ENCODE measurements at regions not wholly inside any gene's neighbourhood (a gene's known extent, or its start where the extent isn't known, plus 50 kb on each side); places are given as distances from the start of the nearest gene placed in this dataset.
A peak's percentile ranks its signal among the peaks of the same experiment; 100 is the strongest.

DNA sequence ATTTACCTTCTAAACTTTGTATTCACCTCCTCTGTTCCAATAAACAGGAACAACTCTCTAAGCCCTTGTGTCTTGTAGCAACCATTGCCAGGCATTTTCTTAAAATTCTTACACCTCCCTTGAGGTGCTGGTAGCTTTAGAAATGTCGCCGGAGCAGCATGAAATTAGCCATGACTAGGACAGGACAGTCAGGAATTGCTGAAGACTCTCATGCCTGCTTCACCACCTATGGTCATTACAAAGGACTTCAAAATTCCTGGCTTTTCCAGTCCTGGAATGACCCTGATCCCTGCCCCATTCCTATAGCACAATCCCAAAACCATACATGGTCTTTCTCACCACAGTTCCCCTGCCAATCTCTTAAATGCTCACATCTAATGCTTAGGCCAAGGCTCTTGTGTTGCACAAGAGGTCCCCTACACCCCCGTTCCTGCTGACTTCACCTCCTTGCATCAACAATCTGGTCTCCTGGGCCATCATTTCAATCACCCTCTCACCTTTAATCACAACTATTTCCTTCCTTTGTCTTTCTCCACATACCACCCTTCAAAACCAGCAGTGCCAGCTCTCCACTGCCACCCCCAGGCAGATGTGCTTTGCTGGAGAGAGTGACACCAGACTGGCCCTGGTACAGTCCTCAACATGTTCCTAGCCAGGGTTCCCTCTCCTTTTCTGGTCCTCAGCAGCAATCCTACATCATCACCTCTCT is 113.2 kb upstream of the TJP1 start:
- H3K4me3 ChIP-seq (ENCODE audit: low read depth, low read length): peak overlapping the region; percentile 0; the same call in 1 of the 2 replicates
- H3K27ac ChIP-seq (ENCODE audit: low read depth, low read length): peak overlapping the region; percentile 88
- H3K79me2 ChIP-seq (ENCODE audit: control insufficient read depth, insufficient read depth, low read length, unreplicated experiment): no peaks in the 10 kb centered on the region
- H3K27me3 ChIP-seq (ENCODE audit: insufficient read depth, low read length): no peaks in the 10 kb centered on the region
- peaks cover 63% of the 10 kb centered on the region for H3K4me1 ChIP-seq (ENCODE audit: control insufficient read depth, insufficient read depth, low read length, unreplicated experiment)
- peak overlapping the region; percentile 3 for H2AFZ ChIP-seq (ENCODE audit: low read length, unreplicated experiment)
- no peaks in the 10 kb centered on the region for H3K36me3 ChIP-seq (ENCODE audit: insufficient read depth, low read length)

DNA sequence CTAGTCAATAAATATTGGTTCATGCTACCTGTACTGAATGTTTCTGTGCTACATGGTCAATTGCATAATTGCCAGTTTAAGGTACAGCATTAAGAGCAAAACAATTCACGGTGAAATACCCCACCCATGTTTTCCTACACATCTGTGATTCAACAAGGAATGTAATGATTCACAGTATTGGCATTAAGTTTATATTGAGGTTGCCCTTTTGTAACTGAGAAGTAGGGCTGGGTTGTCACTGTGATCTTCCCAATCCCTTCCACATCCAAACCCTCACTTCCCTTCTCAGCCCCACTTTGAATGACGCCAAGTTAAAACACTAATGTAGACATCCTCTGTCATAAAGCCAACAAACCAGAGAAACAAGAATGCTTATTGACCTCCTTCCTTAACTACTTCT is 112.0 kb upstream of the TJP1 start:
- Histone ChIP-seq H3K36me3 (ENCODE audit: insufficient read depth, low read length) (no peaks in the 10 kb centered on the region), H3K4me1 (ENCODE audit: control insufficient read depth, insufficient read depth, low read length, unreplicated experiment) (peaks cover 60% of the 10 kb centered on the region), H3K27me3 (ENCODE audit: insufficient read depth, low read length) (no peaks in the 10 kb centered on the region), H3K27ac (ENCODE audit: low read depth, low read length) (peak overlapping the region; percentile 88), H3K79me2 (ENCODE audit: control insufficient read depth, insufficient read depth, low read length, unreplicated experiment) (no peaks in the 10 kb centered on the region), H3K4me3 (ENCODE audit: low read depth, low read length) (peak overlapping the region; percentile 10; the same call in 1 of the 2 replicates), H2AFZ (ENCODE audit: low read length, unreplicated experiment) (no peak overlapping the region)

DNA sequence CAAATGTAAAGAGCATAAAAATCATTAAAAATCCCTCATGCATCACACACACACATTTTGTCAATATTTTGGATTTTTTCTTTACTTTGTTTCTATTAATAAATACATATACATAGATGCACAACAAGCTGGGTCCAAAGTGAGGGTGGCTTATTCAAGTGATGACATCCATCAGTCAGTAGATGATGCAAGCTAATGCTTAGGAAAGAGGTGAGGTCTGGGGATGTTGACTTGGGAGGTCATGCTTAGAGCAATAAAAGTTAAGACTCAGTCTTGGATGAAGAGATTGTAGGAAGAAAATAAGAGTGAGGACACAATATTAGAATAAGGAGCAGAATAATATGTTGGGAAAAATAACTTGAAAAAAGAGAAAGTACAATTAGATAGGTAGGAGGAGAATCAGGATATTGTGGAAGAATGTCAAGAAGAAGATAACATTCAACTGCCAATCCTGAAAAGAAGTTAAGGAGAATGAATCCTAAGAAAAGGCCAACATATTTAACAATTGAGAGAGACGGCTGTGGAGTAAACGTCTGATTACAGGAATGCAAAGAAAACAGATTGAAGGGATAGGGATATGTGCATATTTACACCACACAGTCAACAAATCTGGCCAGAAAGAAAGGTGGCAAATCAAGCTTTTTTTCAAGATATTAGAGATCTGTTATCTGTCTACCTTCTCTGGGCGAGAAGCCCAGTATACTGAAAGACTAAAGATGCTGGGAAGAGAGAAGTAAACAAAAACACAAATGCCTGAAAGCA is 111.0 kb upstream of the TJP1 start:
- H2AFZ ChIP-seq (ENCODE audit: low read length, unreplicated experiment): peak overlapping the region; percentile 0

DNA sequence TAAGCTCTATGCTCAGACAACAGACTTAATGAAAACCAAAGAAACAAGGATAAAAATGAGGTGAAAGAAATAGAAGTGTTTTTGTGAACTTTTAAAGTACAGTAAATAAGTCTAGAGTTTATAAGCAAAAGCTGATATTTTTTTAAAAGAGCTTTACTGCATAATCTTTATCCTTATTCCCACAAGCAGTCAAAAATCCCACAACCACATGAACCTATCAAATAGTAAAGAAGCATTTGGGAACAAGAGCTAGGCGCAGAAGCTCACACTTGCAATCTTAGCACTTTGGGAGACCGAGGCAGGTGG is 103.8 kb upstream of the TJP1 start:
- H3K27me3 ChIP-seq (ENCODE audit: insufficient read depth, low read length): no peaks in the 10 kb centered on the region
- H3K4me3 ChIP-seq (ENCODE audit: low read depth, low read length): no peak overlapping the region
- H2AFZ ChIP-seq (ENCODE audit: low read length, unreplicated experiment): no peak overlapping the region
- H3K36me3 ChIP-seq (ENCODE audit: insufficient read depth, low read length): no peaks in the 10 kb centered on the region
- H3K4me1 ChIP-seq (ENCODE audit: control insufficient read depth, insufficient read depth, low read length, unreplicated experiment): peaks cover 24% of the 10 kb centered on the region
- no peaks in the 10 kb centered on the region for H3K79me2 ChIP-seq (ENCODE audit: control insufficient read depth, insufficient read depth, low read length, unreplicated experiment)
- no peak overlapping the region for H3K27ac ChIP-seq (ENCODE audit: low read depth, low read length)

More for the DNA sequence above, 111.0 kb upstream of the TJP1 start:
- Histone ChIP-seq H3K79me2 (ENCODE audit: control insufficient read depth, insufficient read depth, low read length, unreplicated experiment) (no peaks in the 10 kb centered on the region), H3K4me3 (ENCODE audit: low read depth, low read length) (no peak overlapping the region), H3K27ac (ENCODE audit: low read depth, low read length) (peak overlapping the region; percentile 88), H3K36me3 (ENCODE audit: insufficient read depth, low read length) (no peaks in the 10 kb centered on the region), H3K27me3 (ENCODE audit: insufficient read depth, low read length) (no peaks in the 10 kb centered on the region), H3K4me1 (ENCODE audit: control insufficient read depth, insufficient read depth, low read length, unreplicated experiment) (peaks cover 50% of the 10 kb centered on the region)

DNA sequence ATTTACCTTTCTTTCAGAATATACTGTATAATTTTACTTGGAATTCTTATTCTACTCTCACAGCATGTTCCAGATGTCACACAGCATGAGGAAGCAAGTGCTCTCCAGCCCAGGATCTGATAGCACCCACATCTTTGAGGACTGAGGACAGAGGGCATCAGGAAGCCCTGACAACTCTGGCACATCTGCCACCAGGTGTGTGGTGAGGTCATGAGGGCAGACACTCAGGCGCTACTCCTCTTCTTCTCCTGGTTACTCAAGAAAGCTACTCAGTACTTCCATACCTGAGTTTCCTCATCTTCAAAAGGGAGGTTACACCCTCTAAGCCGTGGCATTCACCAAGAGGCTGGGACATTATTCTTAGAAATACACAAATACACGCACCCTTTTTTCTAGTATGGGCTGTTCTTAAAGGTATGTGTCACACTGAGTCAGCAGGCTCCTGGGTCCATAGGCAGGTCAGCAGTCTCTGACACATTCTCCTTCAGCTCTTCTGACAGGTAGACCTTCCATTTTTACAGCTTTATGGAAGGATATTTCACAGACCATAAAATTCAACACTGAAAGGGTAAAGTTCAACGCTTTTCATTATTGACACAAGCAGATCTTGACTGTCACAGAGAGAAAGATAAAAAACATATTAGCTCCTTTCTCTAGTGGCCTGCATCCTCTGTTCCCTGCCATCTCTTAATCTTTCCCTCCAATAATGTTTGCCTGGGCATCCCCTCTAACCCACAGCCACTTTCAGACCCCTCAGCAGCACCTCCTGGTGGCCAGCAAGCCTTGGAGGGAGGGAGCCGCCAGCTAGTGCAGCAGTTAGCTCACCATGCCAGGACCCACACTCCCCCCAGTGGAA is 103.2 kb upstream of the TJP1 start:
- Histone ChIP-seq H3K27me3 (ENCODE audit: insufficient read depth, low read length) (no peaks in the 10 kb centered on the region), H3K27ac (ENCODE audit: low read depth, low read length) (peak overlapping the region; percentile 17; the same call in 1 of the 2 replicates), H3K4me1 (ENCODE audit: control insufficient read depth, insufficient read depth, low read length, unreplicated experiment) (peaks cover 29% of the 10 kb centered on the region), H2AFZ (ENCODE audit: low read length, unreplicated experiment) (no peak overlapping the region), H3K36me3 (ENCODE audit: insufficient read depth, low read length) (no peaks in the 10 kb centered on the region), H3K4me3 (ENCODE audit: low read depth, low read length) (no peak overlapping the region), H3K79me2 (ENCODE audit: control insufficient read depth, insufficient read depth, low read length, unreplicated experiment) (no peaks in the 10 kb centered on the region)

DNA sequence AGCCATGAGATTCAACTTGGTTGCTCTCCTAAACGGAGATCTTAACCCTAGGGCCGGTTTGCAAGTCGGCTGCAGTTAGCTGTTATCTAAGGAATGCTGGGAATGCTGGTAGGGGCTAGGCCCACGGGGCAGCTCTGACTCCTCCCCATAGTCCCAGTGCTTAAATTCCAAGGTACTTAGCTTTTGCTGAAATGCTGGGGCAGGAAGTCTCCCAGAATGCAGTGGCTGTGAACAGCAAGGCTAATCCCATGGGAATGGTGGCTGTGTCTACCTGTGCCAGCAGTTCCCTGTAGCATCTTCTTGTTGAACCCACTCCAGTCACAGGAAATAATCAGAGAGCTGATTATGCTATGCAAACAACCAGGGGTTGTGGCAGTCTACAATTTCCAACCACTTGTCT is 102.5 kb upstream of the TJP1 start:
- H2AFZ ChIP-seq (ENCODE audit: low read length, unreplicated experiment): no peak overlapping the region
- no peaks in the 10 kb centered on the region for H3K27me3 ChIP-seq (ENCODE audit: insufficient read depth, low read length)
- no peaks in the 10 kb centered on the region for H3K36me3 ChIP-seq (ENCODE audit: insufficient read depth, low read length)
- peaks cover 29% of the 10 kb centered on the region for H3K4me1 ChIP-seq (ENCODE audit: control insufficient read depth, insufficient read depth, low read length, unreplicated experiment)
- H3K4me3 ChIP-seq (ENCODE audit: low read depth, low read length): no peak overlapping the region
- H3K79me2 ChIP-seq (ENCODE audit: control insufficient read depth, insufficient read depth, low read length, unreplicated experiment): no peaks in the 10 kb centered on the region
- 0 out of 2 replicates have a peak overlapping the region, but pooled peaks have one; percentile 17 for H3K27ac ChIP-seq (ENCODE audit: low read depth, low read length)

DNA sequence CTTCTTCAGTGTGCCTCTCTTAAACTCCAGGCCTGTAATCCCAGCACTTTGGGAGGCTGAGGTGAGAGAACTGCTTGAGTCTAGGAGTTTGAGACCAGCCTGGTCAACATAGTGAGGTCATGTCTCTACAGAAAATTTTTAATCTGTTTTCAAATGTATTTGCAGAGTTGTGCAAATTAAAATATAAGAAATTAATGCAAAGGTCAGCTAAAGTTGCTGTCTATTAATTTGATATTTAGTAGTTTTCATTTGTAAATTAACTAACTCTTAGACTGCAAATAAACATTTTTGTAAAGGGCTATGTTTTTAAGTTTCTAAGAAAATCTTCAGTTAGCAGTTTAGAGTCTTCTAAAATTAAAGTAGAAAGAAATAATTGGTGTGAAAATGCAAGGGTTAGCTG is 99.9 kb upstream of the TJP1 start:
- H3K27me3 ChIP-seq (ENCODE audit: insufficient read depth, low read length): no peaks in the 10 kb centered on the region
- H3K27ac ChIP-seq (ENCODE audit: low read depth, low read length): no peak overlapping the region
- no peak overlapping the region for H3K4me3 ChIP-seq (ENCODE audit: low read depth, low read length)
- H3K36me3 ChIP-seq (ENCODE audit: insufficient read depth, low read length): no peaks in the 10 kb centered on the region
- H3K79me2 ChIP-seq (ENCODE audit: control insufficient read depth, insufficient read depth, low read length, unreplicated experiment): no peaks in the 10 kb centered on the region
- peaks cover 39% of the 10 kb centered on the region for H3K4me1 ChIP-seq (ENCODE audit: control insufficient read depth, insufficient read depth, low read length, unreplicated experiment)
- no peak overlapping the region for H2AFZ ChIP-seq (ENCODE audit: low read length, unreplicated experiment)

DNA sequence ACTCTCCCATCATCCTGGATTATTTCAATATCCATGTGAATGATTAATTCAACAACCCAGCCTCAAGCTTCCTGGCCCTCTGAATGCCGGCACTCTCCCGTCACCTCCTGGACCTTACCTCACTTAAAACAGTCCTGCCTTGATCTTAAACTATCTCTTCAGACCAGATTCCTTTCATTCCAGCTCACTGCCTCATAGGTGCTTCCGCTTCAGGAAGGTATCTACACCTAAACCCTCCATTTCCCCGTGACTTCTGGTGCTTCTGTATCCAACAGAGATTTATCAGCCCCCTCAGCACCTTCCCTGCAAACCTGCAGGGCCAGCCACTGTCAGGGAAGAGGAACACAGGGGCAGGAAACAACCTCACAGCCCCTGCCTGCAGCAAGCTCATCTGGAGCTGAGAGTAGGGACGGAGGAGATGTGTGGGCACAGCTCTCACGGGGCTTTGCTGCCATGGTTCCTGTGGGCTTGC is 98.9 kb upstream of the TJP1 start:
- Histone ChIP-seq H3K27me3 (ENCODE audit: insufficient read depth, low read length) (no peaks in the 10 kb centered on the region), H3K36me3 (ENCODE audit: insufficient read depth, low read length) (no peaks in the 10 kb centered on the region), H3K4me3 (ENCODE audit: low read depth, low read length) (no peak overlapping the region), H3K27ac (ENCODE audit: low read depth, low read length) (no peak overlapping the region), H3K4me1 (ENCODE audit: control insufficient read depth, insufficient read depth, low read length, unreplicated experiment) (peaks cover 44% of the 10 kb centered on the region), H2AFZ (ENCODE audit: low read length, unreplicated experiment) (no peak overlapping the region), H3K79me2 (ENCODE audit: control insufficient read depth, insufficient read depth, low read length, unreplicated experiment) (no peaks in the 10 kb centered on the region)

DNA sequence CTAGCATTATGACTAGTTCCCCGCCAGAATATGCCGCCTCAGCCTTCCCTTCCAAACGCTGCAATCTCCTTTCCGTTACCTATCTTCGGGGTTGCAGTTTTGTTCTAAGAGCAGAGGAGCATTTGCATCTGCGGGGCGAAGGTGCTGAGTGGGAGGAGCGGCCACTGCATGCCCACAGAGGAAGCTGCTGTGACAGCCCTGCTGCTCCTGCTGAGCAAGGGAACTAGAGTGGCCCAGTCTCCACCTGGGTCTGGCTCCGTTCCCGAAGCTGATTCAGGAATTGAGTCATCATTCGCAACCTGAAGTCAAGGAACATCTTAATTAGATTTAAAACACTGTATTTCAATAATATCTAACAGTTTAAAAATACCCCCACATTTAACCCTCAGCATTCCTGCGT is 98.2 kb upstream of the TJP1 start:
- H3K27me3 ChIP-seq (ENCODE audit: insufficient read depth, low read length): no peaks in the 10 kb centered on the region
- H2AFZ ChIP-seq (ENCODE audit: low read length, unreplicated experiment): no peak overlapping the region
- H3K4me3 ChIP-seq (ENCODE audit: low read depth, low read length): no peak overlapping the region
- peaks cover 42% of the 10 kb centered on the region for H3K4me1 ChIP-seq (ENCODE audit: control insufficient read depth, insufficient read depth, low read length, unreplicated experiment)
- no peaks in the 10 kb centered on the region for H3K36me3 ChIP-seq (ENCODE audit: insufficient read depth, low read length)
- no peaks in the 10 kb centered on the region for H3K79me2 ChIP-seq (ENCODE audit: control insufficient read depth, insufficient read depth, low read length, unreplicated experiment)
- no peak overlapping the region for H3K27ac ChIP-seq (ENCODE audit: low read depth, low read length)

DNA sequence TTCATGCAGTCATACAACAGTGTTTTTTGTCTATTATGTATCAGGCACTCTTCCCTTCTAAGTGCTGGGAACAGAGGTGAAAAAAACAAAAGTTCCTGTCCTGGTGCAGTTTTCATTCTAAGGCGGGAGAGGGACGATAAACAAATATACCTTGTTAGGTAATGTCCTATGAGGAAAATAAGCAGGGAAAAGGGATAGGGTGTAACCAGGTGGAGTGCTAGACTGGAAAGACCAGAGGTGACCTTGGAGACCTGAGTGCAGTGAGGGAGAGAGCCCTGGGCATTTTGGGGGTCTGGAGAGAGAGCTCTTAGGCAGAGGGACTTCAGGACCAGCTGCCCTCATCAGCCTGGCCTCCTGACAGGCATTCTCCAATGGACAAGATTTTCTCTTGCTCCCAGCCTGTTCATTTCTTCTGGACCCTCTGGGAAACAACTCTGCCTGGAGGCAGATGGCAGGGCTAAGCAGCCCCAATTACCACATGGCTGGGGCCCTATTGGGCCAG is 97.2 kb upstream of the TJP1 start:
- Histone ChIP-seq H3K79me2 (ENCODE audit: control insufficient read depth, insufficient read depth, low read length, unreplicated experiment) (no peaks in the 10 kb centered on the region), H3K4me3 (ENCODE audit: low read depth, low read length) (no peak overlapping the region), H3K4me1 (ENCODE audit: control insufficient read depth, insufficient read depth, low read length, unreplicated experiment) (peaks cover 31% of the 10 kb centered on the region), H3K27ac (ENCODE audit: low read depth, low read length) (no peak overlapping the region), H3K27me3 (ENCODE audit: insufficient read depth, low read length) (no peaks in the 10 kb centered on the region), H2AFZ (ENCODE audit: low read length, unreplicated experiment) (no peak overlapping the region), H3K36me3 (ENCODE audit: insufficient read depth, low read length) (no peaks in the 10 kb centered on the region)
